IMR-90 (cell line): ENCODE measurements at regions not wholly inside any gene's neighbourhood (a gene's known extent, or its start where the extent isn't known, plus 50 kb on each side); places are given as distances from the start of the nearest gene placed in this dataset.

Experiments used
- ATAC-seq: fragments of 200-7000 bp; cut with Tn5 transposase; 2 replicates; pipeline ENCODE4 v1.9.1; 2020; ENCODE audit warnings: low read depth, mild to moderate bottlenecking, moderate library complexity
- BruUV-seq: library from RNA; stranded (reverse); fragments of 400-500 nt; replicated peaks from 2 replicates; lab custom pipeline; 2021; lab: Mats Ljungman, UMichigan
- CTCF ChIA-PET: fragments of 300-600 bp; formaldehyde crosslinking; extraction: SDS; loops from one replicate; lab custom pipeline; 2021; ENCODE audit warnings: antibody characterized with exemption; lab: Yijun Ruan, JAX
- POLR2A ChIA-PET: fragments of 300-600 bp; sonication (Branson Sonifier 250); formaldehyde crosslinking; loops from one replicate; lab custom pipeline; 2022; ENCODE audit warnings: antibody characterized with exemption; ENCODE audit not compliant: unreplicated experiment; lab: Charles Lee
- DNase-seq: peaks from one replicate; pipeline ENCODE4 v3.0.0; 2013
- H2AFZ ChIP-seq: replicated peaks from 2 replicates; pipeline ENCODE3; 2013; ENCODE audit warnings: low read length, mild to moderate bottlenecking; ENCODE audit not compliant: poor library complexity
- H2AK5ac ChIP-seq: 2 replicates; pipeline ENCODE4 v1.6.1; 2013; ENCODE audit warnings: low read depth, low read length, inconsistent platforms
- H2AK9ac ChIP-seq: replicated peaks from 2 replicates; pipeline ENCODE3; 2013; ENCODE audit warnings: mild to moderate bottlenecking, low read depth, low read length, moderate library complexity; ENCODE audit not compliant: poor library complexity
- H2BK120ac ChIP-seq: 2 replicates; pipeline ENCODE4 v1.6.1; 2013; ENCODE audit warnings: low read depth, low read length, inconsistent platforms
- H2BK15ac ChIP-seq: 3 replicates; pipeline ENCODE4 v1.6.1; 2013; ENCODE audit warnings: low read depth, low read length, inconsistent platforms
- H2BK20ac ChIP-seq: 2 replicates; pipeline ENCODE4 v1.6.1; 2013; ENCODE audit warnings: low read depth, mild to moderate bottlenecking, inconsistent platforms, low read length, moderate library complexity
- H2BK5ac ChIP-seq: 2 replicates; pipeline ENCODE4 v1.6.1; 2013; ENCODE audit warnings: mild to moderate bottlenecking, low read depth, low read length, inconsistent platforms; ENCODE audit not compliant: poor library complexity, severe bottlenecking
- H3K14ac ChIP-seq: replicated peaks from 2 replicates; pipeline ENCODE4 v1.6.1; 2013; ENCODE audit warnings: low read depth, low read length, inconsistent platforms
- H3K18ac ChIP-seq: 2 replicates; pipeline ENCODE4 v1.6.1; 2013; ENCODE audit warnings: low read depth, low read length, control low read depth
- H3K23ac ChIP-seq: 2 replicates; pipeline ENCODE4 v1.6.1; 2013; ENCODE audit warnings: low read depth, low read length, inconsistent platforms
- H3K27ac ChIP-seq: 2 replicates; pipeline ENCODE4 v1.5.1; 2013; ENCODE audit warnings: mild to moderate bottlenecking, control low read depth, low read length; ENCODE audit not compliant: insufficient read depth
- H3K27me3 ChIP-seq: 2 replicates; pipeline ENCODE4 v1.6.1; 2013; ENCODE audit warnings: low read length; ENCODE audit not compliant: control insufficient read depth, insufficient read depth
- H3K36me3 ChIP-seq: 2 replicates; pipeline ENCODE4 v1.6.1; 2013; ENCODE audit warnings: low read length, mixed read lengths; ENCODE audit not compliant: control insufficient read depth, insufficient read depth
- H3K4ac ChIP-seq: 2 replicates; pipeline ENCODE4 v1.6.1; 2013; ENCODE audit warnings: low read depth, low read length, inconsistent platforms
- H3K4me1 ChIP-seq: 2 replicates; pipeline ENCODE4 v1.6.1; 2013; ENCODE audit warnings: low read length, mixed read lengths; ENCODE audit not compliant: control insufficient read depth, insufficient read depth
- H3K4me2 ChIP-seq: 2 replicates; pipeline ENCODE4 v1.6.1; 2013; ENCODE audit warnings: low read depth, mild to moderate bottlenecking, control low read depth, low read length, moderate library complexity
- H3K4me3 ChIP-seq: 2 replicates; pipeline ENCODE4 v1.5.1; 2013; ENCODE audit warnings: low read depth, mild to moderate bottlenecking, control low read depth, low read length, moderate library complexity; ENCODE audit not compliant: insufficient read depth
- H3K56ac ChIP-seq: 2 replicates; pipeline ENCODE4 v1.6.1; 2013; ENCODE audit warnings: low read length, inconsistent platforms; ENCODE audit not compliant: insufficient read depth; ENCODE audit errors: extremely low read depth
- H3K79me1 ChIP-seq, 2 experiments: 2 replicates each; pipeline ENCODE4 v1.6.1; 2013; ENCODE audit warnings: low read length in 2 of 2, inconsistent platforms in 1 of 2, low read depth in 1 of 2
- H3K9ac ChIP-seq: 2 replicates; pipeline ENCODE4 v1.6.1; 2013; ENCODE audit warnings: low read depth, low read length, control low read depth
- H3K9me1 ChIP-seq: 2 replicates; pipeline ENCODE4 v1.6.1; 2013; ENCODE audit warnings: low read length, inconsistent platforms; ENCODE audit not compliant: insufficient read depth
- H3K9me3 ChIP-seq: 2 replicates; pipeline ENCODE4 v1.6.1; 2013; ENCODE audit warnings: low read length; ENCODE audit not compliant: control insufficient read depth, insufficient read depth
- H4K20me1 ChIP-seq: 2 replicates; pipeline ENCODE4 v1.6.1; 2013; ENCODE audit warnings: low read length, inconsistent platforms; ENCODE audit not compliant: insufficient read depth
- H4K5ac ChIP-seq: 2 replicates; pipeline ENCODE4 v1.6.1; 2013; ENCODE audit warnings: mild to moderate bottlenecking, low read depth, low read length, control low read depth
- H4K8ac ChIP-seq, 2 experiments: 2 replicates each; pipeline ENCODE4 v1.6.1; 2013; ENCODE audit warnings: low read depth in 2 of 2, low read length in 2 of 2, control low read depth in 1 of 2, inconsistent platforms in 1 of 2
- H4K91ac ChIP-seq: 2 replicates; pipeline ENCODE4 v1.6.1; 2013; ENCODE audit warnings: low read depth, low read length, inconsistent platforms; ENCODE audit not compliant: insufficient read depth
- CEBPB ChIP-seq: IDR thresholded peaks from 2 replicates; pipeline ENCODE4 v1.6.1; 2012; ENCODE audit warnings: low read depth, low read length, improper control_type of control experiment
- CHD1 ChIP-seq: IDR thresholded peaks from 2 replicates; pipeline ENCODE4 v1.6.1; 2012; ENCODE audit warnings: low read depth, low read length, improper control_type of control experiment
- CTCF ChIP-seq: conservative IDR thresholded peaks from 2 replicates; pipeline ENCODE4 v1.5.1; 2012; ENCODE audit warnings: mild to moderate bottlenecking, low read depth, low read length, improper control_type of control experiment
- FOS ChIP-seq: fragments of 150-350 bp; IDR thresholded peaks from 2 replicates; pipeline ENCODE4 v1.6.1; 2016; ENCODE audit warnings: low read depth, low read length
- MAFK ChIP-seq: IDR thresholded peaks from 2 replicates; pipeline ENCODE4 v1.6.1; 2012; ENCODE audit warnings: low read depth, low read length, improper control_type of control experiment
- MAZ ChIP-seq: IDR thresholded peaks from 2 replicates; pipeline ENCODE4 v1.6.1; 2012; ENCODE audit warnings: low read depth, mild to moderate bottlenecking, low read length, improper control_type of control experiment, moderate library complexity, borderline replicate concordance
- MXI1 ChIP-seq: IDR thresholded peaks from 2 replicates; pipeline ENCODE4 v1.6.1; 2012; ENCODE audit warnings: low read depth, mild to moderate bottlenecking, low read length, moderate library complexity, borderline replicate concordance
- RAD21 ChIP-seq: IDR thresholded peaks from 2 replicates; pipeline ENCODE4 v1.6.1; 2012; ENCODE audit warnings: low read length, improper control_type of control experiment
- RCOR1 ChIP-seq: IDR thresholded peaks from 2 replicates; pipeline ENCODE4 v1.6.1; 2012; ENCODE audit warnings: mild to moderate bottlenecking, low read length, improper control_type of control experiment; ENCODE audit not compliant: insufficient replicate concordance
- RFX5 ChIP-seq: IDR thresholded peaks from 2 replicates; pipeline ENCODE4 v1.8.0; 2012; ENCODE audit warnings: low read depth, mild to moderate bottlenecking, low read length, moderate library complexity
- SMC3 ChIP-seq: fragments of 150-350 bp; IDR thresholded peaks from 2 replicates; pipeline ENCODE4 v1.6.1; 2016; ENCODE audit warnings: low read depth, mild to moderate bottlenecking, antibody characterized with exemption, low read length, moderate library complexity
- USF2 ChIP-seq: fragments of 150-350 bp; IDR thresholded peaks from 2 replicates; pipeline ENCODE4 v1.6.1; 2017; ENCODE audit warnings: mild to moderate bottlenecking, antibody characterized with exemption, low read length, low read depth
- WGBS, 2 experiments: methylation state at CpG; one replicate each; pipeline versions ENCODE4 v1.1.5 to v1.1.7; 2013; ENCODE audit warnings: missing lambda C conversion rate in 2 of 2; ENCODE audit not compliant: insufficient read length in 1 of 2; ENCODE audit errors: extremely low coverage in 2 of 2; 5-methylcytosine and 5-hydroxymethylcytosine counted together
- dilution Hi-C: fragments of 300-500 bp; cut with HindIII; formaldehyde crosslinking; loops from one replicate; pipeline ENCODE4 v1.14.3; 2018; ENCODE audit warnings: low sequenced_read_pairs; ENCODE audit not compliant: unreplicated experiment
- in situ Hi-C: fragments of 300-500 bp; cut with MboI; formaldehyde crosslinking; loops from 3 replicates; pipeline ENCODE4 v1.14.3; 2019; ENCODE audit warnings: low sequenced_read_pairs, inconsistent platforms, mixed read lengths
- intact Hi-C: fragments of 100-400 bp; cut with micrococcal nuclease; formaldehyde crosslinking; loops from 2 replicates; pipeline ENCODE4 v1.10.0; 2022

GRCh38 chr4:147223576-147223975, 257.3 kb upstream of the EDNRA start:
- TF ChIP-seq MXI1 (no peak), RCOR1 (no peak), CTCF (no peak), SMC3 (no peak), MAFK (no peak), MAZ (no peak), RAD21 (no peak), CHD1 (no peak), USF2 (no peak), CEBPB (no peak), FOS (no peak), RFX5 (no peak)
- Histone ChIP-seq H3K23ac (no peak overlapping the region), H4K8ac (no peak overlapping the region), H3K27ac (no peak overlapping the region), H3K14ac (no peak overlapping the region), H4K20me1 (no peaks in the 10 kb centered on the region), H4K91ac (no peak overlapping the region), H3K9ac (no peak overlapping the region), H2AFZ (no peak overlapping the region), H2BK120ac (no peak overlapping the region), H3K18ac (no peak overlapping the region), H3K27me3 (no peaks in the 10 kb centered on the region), H3K4me3 (no peak overlapping the region), H3K36me3 (no peaks in the 10 kb centered on the region), H2AK9ac (no peak overlapping the region), H2BK20ac (no peak overlapping the region), H4K5ac (no peak overlapping the region), H3K9me3 (no peaks in the 10 kb centered on the region), H2AK5ac (no peak overlapping the region), H3K79me1 (no peaks in the 10 kb centered on the region), H2BK15ac (no peak overlapping the region), H3K56ac (no peak overlapping the region), H3K4me1 (no peaks in the 10 kb centered on the region), H3K4me2 (no peak overlapping the region), H3K4ac (no peak overlapping the region), H3K9me1 (0 out of 2 replicates have a peak, but pooled peaks cover 3% of the 10 kb centered on the region), H2BK5ac (no peak overlapping the region)
- no TSS peak for BruUV-seq
- DNase-seq (no peak), ATAC-seq (no peak)
- in situ Hi-C loops (no loop called here), dilution Hi-C loops (no loop called here), intact Hi-C loops (no loop called here)
- 80% methylated on average over 1 of the region's 5 CpGs; no CpG with 5 or more reads in 1 of the 2 experiments for WGBS, 2 experiments
- CTCF ChIA-PET: no interaction called here
- POLR2A ChIA-PET: no interaction called here
